ENCODE measurements at regions not wholly inside any gene's neighbourhood (a gene's known extent, or its start where the extent isn't known, plus 50 kb on each side); places are given as distances from the start of the nearest gene placed in this dataset.

- FAIRE-seq: peak; percentile 18
Measured at GRCh38 chr1:94325377-94326302, 88.3 kb upstream of the ARHGAP29 start.

GRCh38 chr1:94324178-94324544 is 86.8 kb upstream of the ARHGAP29 start:
- no peak for FAIRE-seq

GRCh38 chr1:94323311-94324177 is 86.2 kb upstream of the ARHGAP29 start:
- FAIRE-seq: no peak

DNA sequence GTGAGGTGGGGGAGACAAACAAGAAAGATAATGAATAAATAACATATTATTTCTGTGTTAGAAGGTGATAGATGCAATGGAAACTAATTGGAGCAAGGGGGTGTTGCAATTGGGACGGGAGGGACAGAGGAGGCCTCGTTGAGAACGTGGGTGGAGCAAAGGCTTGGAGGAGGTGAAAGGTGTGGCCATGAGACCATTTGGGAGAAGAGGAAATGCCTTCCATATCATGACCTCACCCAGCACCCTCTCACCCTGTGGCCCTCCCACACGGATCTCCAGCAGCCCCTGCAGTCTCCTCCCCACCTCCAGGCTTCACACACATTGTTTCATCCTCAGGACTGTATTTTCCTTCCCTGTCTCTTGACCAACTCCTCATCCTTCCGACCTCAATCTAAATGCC is 85.3 kb upstream of the ARHGAP29 start:
- FAIRE-seq: no peak

DNA sequence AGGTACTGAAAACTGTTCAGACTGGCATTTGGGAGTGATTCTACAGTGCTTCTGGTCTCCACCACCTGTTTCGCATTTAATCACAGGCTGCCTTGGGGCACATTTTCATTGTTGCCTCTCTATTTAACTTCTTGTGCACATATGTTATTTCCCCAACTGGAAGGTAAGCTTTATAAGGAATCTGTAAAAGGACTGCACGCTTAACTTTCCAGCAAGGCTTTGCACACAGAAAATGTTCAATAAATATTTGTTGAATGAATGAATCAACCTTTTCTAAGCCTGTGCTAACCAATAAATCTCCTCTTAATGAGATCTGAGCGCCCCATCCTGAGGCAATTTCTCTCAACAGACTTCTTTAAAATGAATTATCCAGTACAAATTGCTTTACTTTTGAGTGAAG is 84.3 kb upstream of the ARHGAP29 start:
- no peak for FAIRE-seq

GRCh38 chr1:94319319-94320102 is 82.1 kb upstream of the ARHGAP29 start:
- no peak for FAIRE-seq

DNA sequence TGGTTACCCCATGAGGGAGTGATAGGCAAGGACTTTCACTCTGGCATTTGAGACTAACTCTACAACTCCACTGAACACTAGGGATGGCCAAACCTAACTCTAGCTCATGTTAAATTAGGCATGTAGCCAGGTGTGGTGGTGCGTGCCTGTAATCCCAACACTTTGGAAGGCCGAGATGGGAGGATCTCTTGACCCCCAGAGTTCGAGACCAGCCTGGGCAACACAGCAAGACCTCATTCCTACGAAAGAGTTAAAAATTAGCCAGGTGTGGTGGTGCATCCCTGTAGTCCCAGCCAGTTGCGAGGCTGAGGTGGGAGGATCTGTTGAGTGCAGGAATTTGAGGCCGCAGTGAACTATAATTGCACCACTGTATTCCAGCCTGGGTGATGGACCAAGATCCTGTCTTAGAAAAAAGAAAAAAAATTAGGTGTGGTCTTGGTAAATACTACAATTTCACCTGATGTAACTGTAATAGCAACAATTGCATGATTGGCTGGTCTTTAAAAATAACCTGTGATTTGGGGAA is 81.2 kb upstream of the ARHGAP29 start:
- no peak for FAIRE-seq

GRCh38 chr1:94317790-94318188 is 80.4 kb upstream of the ARHGAP29 start:
- peak; percentile 21 for FAIRE-seq

GRCh38 chr1:94316836-94317789 is 79.7 kb upstream of the ARHGAP29 start:
- no peak for FAIRE-seq

DNA sequence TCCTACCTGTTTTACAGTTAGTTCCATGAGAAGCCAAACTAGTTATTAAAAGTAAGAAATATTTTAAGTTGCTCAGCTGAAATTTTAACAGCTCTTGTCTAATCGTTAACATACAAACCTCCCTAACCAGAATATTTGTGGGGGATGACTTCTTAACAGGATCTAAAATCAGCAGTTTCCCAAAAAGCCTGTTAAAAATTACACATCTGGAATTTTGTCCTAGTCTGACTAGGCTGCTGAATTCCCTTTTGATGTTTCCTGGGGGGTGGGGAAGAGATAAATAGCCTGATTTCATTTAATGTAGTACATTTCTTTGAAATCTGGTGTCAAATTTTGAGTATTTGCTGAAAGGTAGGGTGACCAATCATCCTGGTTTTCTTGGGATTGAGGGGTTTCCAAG is 78.8 kb upstream of the ARHGAP29 start:
- peak; percentile 93 for FAIRE-seq

DNA sequence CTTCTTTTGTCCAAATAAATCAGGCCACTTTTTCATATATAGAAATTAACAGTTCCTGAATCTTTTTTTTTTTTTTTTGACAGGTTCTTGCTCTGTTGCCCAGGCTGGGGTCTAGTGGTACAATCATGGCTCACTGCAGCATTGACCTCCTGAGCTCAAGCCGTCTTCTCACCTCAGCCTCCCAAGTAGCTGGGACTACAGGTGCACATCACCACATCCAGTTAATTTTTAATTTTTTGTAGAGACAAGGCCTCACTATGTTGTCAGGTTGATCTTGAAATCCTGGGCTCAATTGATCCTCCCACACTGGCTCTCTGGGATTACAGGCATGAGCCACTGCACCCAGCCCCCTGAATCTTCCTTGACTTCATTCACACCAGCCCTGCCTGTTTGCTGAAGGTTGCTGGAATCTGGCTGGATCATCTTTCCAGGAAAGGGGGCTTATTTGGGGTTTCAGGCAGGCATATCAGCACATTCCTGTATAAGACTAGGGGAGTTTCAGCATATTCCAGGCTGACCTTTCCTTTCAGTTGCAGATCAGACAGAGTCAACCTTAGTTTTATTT is 78.2 kb upstream of the ARHGAP29 start:
- FAIRE-seq: no peak

GRCh38 chr1:94314222-94314858 is 77.0 kb upstream of the ARHGAP29 start:
- FAIRE-seq: no peak

DNA sequence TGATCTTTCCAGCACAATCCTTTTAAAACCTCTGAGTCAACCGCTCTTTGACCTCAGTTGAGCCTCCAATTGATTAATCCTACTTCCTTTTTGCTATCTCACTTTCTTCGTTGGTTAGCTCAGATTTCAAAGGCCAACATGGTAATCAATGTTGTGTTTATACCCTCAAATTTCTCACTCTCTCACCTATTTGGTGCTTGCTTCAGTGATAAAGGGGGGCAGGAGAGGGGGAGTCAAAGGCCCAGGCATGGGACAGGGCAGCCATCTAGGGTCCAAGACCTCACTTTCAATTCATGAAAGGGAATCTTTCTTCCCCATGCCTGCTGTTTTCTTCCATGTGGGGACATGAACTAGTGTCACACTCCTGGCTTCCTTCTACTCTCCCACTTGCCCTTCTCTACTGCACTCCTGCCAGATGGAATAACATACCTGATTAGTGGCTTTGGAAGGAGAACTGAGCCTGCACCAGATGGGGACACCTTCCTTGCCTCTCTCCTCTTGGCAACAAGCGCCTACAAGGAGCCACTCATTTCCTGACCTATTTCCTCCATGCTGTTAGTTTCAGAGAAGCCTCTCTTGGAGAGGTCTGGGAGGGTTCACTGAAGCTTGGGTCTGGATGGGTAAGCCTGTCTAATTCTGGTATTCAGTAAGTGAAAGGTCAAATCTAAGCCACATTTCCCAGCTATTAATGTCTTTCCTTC is 73.3 kb upstream of the ARHGAP29 start:
- FAIRE-seq: no peak

DNA sequence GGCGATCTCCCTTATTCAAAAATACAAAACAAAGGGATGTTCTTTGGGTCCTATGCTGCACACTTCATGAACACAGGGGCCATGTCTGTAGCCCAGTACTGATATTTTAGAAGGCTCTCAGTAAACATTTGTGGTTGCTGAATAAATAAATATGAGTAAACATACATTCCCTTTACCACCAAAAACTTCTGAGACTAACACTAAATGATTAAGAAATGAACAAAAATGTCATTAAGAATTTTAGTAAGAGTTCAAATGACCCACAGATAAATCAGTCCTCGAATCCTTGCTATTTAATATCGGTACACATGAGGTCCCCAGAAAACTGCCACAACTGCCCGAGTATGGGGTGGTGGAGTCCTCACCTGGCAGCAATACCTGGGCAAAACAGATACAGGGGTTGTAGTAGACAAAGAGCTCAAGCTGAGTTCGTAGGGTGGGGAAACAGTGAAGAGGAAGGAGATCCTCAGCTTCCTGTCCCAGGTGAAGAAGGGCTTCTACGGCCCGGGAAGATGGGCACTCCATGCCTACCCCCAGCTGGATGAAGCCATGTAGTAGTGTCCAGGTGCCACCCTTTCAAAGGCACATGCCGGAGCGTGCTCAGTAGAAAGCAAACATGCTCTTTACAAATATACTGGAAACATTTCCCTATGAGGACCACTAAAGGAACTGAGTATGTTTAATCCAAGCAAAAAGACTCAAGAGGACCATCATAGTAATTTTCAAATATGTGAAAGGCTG is 72.6 kb upstream of the ARHGAP29 start:
- FAIRE-seq: no peak

DNA sequence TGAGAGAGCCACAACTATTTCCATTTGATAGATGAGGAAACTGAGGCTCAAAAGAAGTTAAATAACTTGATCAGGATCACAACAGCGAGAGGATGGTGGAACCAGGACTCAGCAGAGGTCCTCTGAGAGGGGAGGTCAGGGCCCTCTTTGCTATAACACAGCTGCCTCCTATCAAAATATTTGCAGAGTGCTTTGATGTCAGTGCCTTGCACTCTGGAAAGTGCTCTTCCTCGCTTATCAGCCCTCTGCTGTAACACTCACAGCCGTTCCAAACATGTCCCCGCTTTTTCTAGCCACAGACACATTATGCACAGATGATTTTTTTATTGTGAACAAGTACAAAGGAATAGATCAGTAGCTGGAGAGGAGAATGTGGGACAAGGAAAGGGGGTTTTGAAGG is 71.8 kb upstream of the ARHGAP29 start:
- FAIRE-seq: no peak

GRCh38 chr1:94306521-94306920 is 69.1 kb upstream of the ARHGAP29 start:
- FAIRE-seq: no peak

GRCh38 chr1:94305704-94306103 is 68.3 kb upstream of the ARHGAP29 start:
- no peak for FAIRE-seq

DNA sequence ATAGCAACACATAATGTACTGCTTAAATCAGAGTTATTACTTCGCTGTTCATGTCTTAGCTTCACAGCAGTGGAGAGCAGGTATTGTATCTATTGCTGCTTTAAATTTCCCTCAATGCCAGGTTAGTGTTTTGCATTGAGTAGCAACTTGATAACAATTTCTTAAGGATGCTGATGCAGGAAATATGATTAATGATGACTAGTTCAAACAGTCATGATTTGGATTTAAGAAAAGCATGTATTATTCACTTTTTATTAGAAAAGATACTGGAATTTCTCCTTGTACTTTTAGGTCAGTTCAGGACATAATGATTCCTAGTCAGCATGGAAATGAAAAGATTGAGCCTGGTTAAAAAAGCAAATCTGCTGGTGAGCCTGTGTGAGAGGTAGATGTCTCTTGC is 67.2 kb upstream of the ARHGAP29 start:
- no peak for FAIRE-seq

DNA sequence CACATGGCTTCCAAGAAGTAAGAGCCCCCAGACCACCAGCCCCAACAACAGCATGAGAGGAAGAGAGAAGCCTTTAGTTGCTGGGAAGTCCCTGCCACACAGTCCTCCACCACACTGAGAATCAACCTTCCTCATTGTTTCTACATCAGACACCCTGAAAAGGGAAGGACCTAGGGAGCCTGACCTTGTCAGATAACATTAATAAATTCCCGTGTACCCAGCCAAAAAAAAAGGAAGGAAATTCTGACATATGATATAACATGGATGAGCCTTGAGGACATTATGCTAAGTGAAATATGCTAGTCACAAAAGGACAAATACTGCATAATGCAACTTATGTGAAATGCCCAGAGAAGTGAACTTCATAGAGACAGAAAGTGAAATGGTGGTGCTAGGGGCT is 65.6 kb upstream of the ARHGAP29 start:
- no peak for FAIRE-seq
